Nephron progenitor cell (in vitro differentiated cells): ENCODE measurements at regions not wholly inside any gene's neighbourhood (a gene's known extent, or its start where the extent isn't known, plus 50 kb on each side); places are given as distances from the start of the nearest gene placed in this dataset.
"Not testable (repeated sequence)": the region's sequence is repeated elsewhere in the genome, so short reads cannot be mapped to it uniquely, and the experiment has no call there.

Experiments
- DNase-seq: peaks from one replicate; pipeline ENCODE4 v3.0.0; 2021
- H3K27ac Mint-ChIP-seq: 2 replicates; pipeline ENCODE4 v1.8.0; 2021; ENCODE audit warnings: mild to moderate bottlenecking, moderate library complexity, mixed read lengths
- H3K27me3 Mint-ChIP-seq: 2 replicates; pipeline ENCODE4 v1.8.0; 2021; ENCODE audit warnings: mild to moderate bottlenecking, low read depth, mixed read lengths; ENCODE audit not compliant: poor library complexity
- H3K36me3 Mint-ChIP-seq: 2 replicates; pipeline ENCODE4 v1.8.0; 2021; ENCODE audit warnings: low read depth, mixed read lengths
- H3K4me1 Mint-ChIP-seq: 2 replicates; pipeline ENCODE4 v1.8.0; 2021; ENCODE audit warnings: mixed read lengths
- H3K4me3 Mint-ChIP-seq: 2 replicates; pipeline ENCODE4 v1.8.0; 2021; ENCODE audit warnings: mild to moderate bottlenecking, moderate library complexity, mixed read lengths
- H3K9me3 Mint-ChIP-seq: 2 replicates; pipeline ENCODE4 v1.8.0; 2021; ENCODE audit warnings: mild to moderate bottlenecking, moderate library complexity, mixed read lengths
- TF ChIP-seq, protein P1 (sequence below): fragments of 200-600 bp; sonication (generic); IDR thresholded peaks from 2 replicates; pipeline ENCODE4 v1.5.0; 2021; ENCODE audit warnings: antibody characterized with exemption

DNA sequence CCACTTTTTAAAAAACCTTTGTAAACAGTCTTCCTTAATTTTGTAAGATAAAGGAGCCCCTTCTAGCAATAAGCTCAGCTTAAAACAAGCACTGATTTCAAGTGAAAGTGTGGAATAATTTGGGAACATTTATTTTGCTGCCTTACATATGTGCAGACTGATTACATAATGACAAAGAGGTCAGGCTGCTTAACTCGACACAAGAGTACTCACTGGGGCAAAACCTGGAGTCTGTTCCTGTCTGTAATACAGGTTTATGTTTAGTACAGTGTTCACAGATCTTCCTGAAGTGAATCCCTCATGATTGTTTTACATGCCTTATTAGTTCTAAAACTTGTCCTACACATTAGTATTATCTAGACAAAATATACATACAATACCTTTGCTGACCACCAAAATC, 609.8 kb downstream of the LMO7 start:
- peaks cover 17% of the 10 kb centered on the region for H3K9me3 Mint-ChIP-seq
- DNase-seq, result no peak
- no peaks in the 10 kb centered on the region for H3K4me1 Mint-ChIP-seq
- H3K27me3 Mint-ChIP-seq, result peaks cover 9% of the 10 kb centered on the region
- TF ChIP-seq, protein P1, sequence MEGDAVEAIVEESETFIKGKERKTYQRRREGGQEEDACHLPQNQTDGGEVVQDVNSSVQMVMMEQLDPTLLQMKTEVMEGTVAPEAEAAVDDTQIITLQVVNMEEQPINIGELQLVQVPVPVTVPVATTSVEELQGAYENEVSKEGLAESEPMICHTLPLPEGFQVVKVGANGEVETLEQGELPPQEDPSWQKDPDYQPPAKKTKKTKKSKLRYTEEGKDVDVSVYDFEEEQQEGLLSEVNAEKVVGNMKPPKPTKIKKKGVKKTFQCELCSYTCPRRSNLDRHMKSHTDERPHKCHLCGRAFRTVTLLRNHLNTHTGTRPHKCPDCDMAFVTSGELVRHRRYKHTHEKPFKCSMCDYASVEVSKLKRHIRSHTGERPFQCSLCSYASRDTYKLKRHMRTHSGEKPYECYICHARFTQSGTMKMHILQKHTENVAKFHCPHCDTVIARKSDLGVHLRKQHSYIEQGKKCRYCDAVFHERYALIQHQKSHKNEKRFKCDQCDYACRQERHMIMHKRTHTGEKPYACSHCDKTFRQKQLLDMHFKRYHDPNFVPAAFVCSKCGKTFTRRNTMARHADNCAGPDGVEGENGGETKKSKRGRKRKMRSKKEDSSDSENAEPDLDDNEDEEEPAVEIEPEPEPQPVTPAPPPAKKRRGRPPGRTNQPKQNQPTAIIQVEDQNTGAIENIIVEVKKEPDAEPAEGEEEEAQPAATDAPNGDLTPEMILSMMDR, result no peak
- no peaks in the 10 kb centered on the region for H3K36me3 Mint-ChIP-seq
- no peak overlapping the region for H3K27ac Mint-ChIP-seq
- H3K4me3 Mint-ChIP-seq, result no peak overlapping the region

DNA sequence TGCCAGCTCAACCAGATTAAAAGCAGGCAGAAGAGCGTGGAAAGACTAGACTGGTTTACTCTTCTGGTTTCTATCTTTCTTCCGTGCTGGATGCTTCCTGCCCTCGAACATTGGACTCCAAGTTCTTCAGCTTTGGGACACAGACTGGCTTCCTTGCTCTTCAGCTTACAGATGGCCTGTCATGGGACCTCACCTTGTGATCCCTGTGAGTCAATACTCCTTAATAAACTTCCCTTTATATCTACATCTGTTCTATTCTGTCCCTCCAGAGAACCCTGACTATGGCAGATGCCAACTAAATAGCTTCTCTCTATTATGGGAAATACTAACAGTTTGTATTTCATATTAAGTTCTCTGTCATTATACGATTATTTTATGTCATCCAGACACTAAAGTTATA, 609.1 kb downstream of the LMO7 start:
- no peak for DNase-seq
- no peak overlapping the region for H3K27ac Mint-ChIP-seq
- H3K4me3 Mint-ChIP-seq, result no peak overlapping the region
- peaks cover 17% of the 10 kb centered on the region for H3K9me3 Mint-ChIP-seq
- H3K27me3 Mint-ChIP-seq, result peaks cover 11% of the 10 kb centered on the region
- no peaks in the 10 kb centered on the region for H3K4me1 Mint-ChIP-seq
- no peaks in the 10 kb centered on the region for H3K36me3 Mint-ChIP-seq
- TF ChIP-seq, protein P1, result no peak

DNA sequence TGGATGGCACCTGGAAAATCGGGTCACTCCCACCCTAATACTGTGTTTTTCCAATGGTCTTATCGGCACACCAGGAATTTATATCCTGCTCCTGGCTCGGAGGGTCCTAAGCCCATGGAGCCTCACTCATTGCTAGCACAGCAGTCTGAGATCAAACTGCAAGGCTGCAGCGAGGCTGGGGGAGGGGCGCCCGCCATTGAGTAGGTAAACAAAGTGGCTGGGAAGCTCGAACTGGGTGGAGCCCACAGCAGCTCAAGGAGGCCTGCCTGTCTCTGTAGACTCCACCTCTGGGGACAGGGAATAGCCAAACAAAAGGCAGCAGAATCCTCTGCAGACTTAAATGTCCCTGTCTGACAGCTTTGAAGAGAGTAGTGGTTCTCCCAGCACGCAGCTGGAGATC, 607.0 kb downstream of the LMO7 start:
- not testable (repeated sequence) for H3K4me1 Mint-ChIP-seq, H3K27ac Mint-ChIP-seq, DNase-seq, H3K4me3 Mint-ChIP-seq, H3K36me3 Mint-ChIP-seq
- H3K9me3 Mint-ChIP-seq, result peaks cover 17% of the 10 kb centered on the region
- peaks cover 11% of the 10 kb centered on the region for H3K27me3 Mint-ChIP-seq

DNA sequence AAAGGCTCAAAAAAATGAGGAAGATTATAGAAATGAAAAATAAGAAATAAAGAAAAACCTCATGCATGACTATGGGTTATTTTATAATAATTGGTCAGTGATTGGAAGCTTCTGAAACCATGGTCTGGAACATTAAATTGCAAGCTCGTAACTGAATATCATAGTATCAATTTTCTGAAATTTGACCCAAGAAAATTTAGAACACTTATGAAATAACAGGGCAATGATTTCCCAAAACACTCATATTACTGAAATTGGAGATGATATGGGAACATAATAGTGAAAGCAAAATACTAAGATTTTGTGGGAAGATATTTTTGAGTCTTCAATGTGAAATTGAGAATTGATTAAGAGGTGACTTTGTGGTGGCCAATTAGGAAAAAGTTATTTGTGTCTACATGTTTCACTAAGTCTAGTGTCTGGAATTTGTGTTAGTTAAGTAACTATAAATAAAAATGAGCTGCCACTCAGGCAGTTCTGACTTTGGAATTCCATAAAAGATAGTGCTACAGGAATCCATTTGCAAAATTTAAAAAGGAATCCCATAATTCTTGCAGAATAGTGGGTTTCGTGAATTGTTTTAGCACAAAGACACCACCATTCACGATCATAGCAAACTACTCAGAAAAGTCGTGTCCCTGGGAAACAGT, 603.0 kb downstream of the LMO7 start:
- no peak for DNase-seq
- Mint-ChIP-seq H3K9me3 (peaks cover 17% of the 10 kb centered on the region), H3K4me3 (no peak overlapping the region)

DNA sequence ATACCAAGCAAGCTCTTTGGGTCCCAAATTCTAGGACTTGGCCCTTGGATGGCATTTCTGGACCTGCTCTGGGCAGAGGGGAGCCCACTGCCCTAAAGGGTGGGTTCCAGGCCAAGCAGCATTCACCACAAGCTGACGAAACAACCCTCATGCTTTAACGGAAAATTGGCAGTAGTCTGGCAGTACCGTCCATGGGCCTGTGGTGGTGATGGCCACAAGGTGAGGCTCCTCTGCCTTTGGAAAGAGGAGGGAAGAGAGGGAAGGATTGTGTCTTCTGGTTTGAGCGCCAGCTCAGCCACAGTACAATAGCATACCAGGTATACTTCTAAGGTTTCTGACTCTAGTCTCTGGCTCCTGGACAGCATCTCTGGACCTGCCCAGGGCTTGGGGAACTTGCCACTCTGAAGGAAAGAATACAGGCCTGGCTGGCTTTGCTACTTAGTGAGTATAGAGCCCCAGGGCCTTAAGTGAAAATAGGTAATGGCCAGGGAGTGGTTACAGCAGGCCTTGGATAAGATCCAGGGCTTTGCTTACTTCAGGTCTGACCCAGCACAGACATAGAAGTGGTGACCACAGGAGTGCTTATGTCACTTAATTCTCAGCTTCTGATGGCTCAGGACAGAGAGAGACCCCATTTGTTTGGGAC, 595.5 kb downstream of the LMO7 start:
- Mint-ChIP-seq H3K9me3 (no peaks in the 10 kb centered on the region), H3K27me3 (peaks cover 8% of the 10 kb centered on the region), H3K36me3 (no peaks in the 10 kb centered on the region), H3K27ac (no peak overlapping the region), H3K4me3 (no peak overlapping the region), H3K4me1 (no peaks in the 10 kb centered on the region)
- TF ChIP-seq, protein P1, result no peak
- DNase-seq, result no peak

More for the DNA sequence above, 603.0 kb downstream of the LMO7 start:
- peaks cover 8% of the 10 kb centered on the region for H3K27me3 Mint-ChIP-seq
- no peaks in the 10 kb centered on the region for H3K36me3 Mint-ChIP-seq
- H3K27ac Mint-ChIP-seq, result no peak overlapping the region
- TF ChIP-seq, protein P1, result no peak
- H3K4me1 Mint-ChIP-seq, result no peaks in the 10 kb centered on the region

DNA sequence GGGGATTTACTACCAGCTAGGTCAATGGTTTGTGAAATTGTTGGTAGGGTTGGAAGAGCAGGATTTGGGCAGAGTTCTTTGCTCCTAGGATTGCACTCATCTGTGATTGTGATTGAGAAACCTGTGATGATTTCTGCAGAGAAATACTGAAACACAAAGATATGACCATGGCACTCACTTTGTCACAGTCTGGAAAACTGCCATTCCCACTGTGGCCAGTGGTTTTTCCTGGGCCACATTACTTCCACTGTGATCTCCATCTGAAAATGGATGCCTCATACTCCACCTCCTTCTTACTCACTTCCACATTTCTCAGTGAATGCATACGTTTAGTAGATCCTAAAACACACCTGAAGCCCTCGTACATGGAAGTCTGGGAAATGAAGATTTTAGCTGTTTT, 593.2 kb downstream of the LMO7 start:
- Mint-ChIP-seq H3K9me3 (no peaks in the 10 kb centered on the region), H3K27me3 (peaks cover 5% of the 10 kb centered on the region), H3K4me3 (no peak overlapping the region), H3K4me1 (peaks cover 6% of the 10 kb centered on the region), H3K27ac (no peak overlapping the region), H3K36me3 (no peaks in the 10 kb centered on the region)
- TF ChIP-seq, protein P1, result no peak
- no peak for DNase-seq
